Suprapubic skin (tissue), 4 donors: ENCODE measurements at regions not wholly inside any gene's neighbourhood (a gene's known extent, or its start where the extent isn't known, plus 50 kb on each side); places are given as distances from the start of the nearest gene placed in this dataset.

Experiments
- POLR2A ChIP-seq, 2 donors: fragments of 450-650 bp; IDR thresholded peaks; one replicate each; pipeline ENCODE4 v1.6.1; 2017; ENCODE audit warnings: antibody characterized with exemption in 2 of 2, mild to moderate bottlenecking in 2 of 2, moderate library complexity in 2 of 2
- POLR2AphosphoS5 ChIP-seq, 3 donors: sonication (generic); formaldehyde crosslinking; IDR thresholded peaks; one replicate each; pipeline ENCODE4 v1.6.1; 2017; ENCODE audit warnings: antibody characterized with exemption in 3 of 3
- TF ChIP-seq, protein P1 (sequence below), 2 donors: fragments of 200-600 bp in 1 of 2; fragments of 450-650 bp in 1 of 2; sonication (generic) in 1 of 2; IDR thresholded peaks; one replicate each; pipeline ENCODE4 v1.5.1; 2016 to 2019; ENCODE audit warnings: antibody characterized with exemption in 2 of 2, mild to moderate bottlenecking in 1 of 2, moderate library complexity in 1 of 2

DNA sequence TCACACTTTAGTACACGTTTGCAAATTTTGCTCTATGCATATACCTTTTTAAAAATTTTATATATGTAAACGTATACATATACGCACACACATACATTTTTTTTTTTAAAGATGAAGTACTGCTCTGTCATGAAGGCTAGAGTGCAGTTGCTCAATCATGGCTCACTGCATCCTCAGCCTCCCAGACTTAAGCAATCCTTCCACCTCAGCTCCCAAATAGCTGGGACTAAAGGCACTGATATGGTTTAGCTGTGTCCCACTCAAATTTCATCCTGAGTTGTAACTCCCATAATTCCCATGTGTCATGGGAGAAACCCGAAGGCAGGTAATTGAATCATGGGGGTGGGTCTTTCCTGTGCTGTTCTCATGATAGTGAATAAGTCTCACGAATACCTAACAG, 220.8 kb upstream of the CAND1 start:
- TF ChIP-seq POLR2AphosphoS5 (IDR thresholded peaks at IDR 0.05) (no peak), POLR2A (IDR thresholded peaks at IDR 0.05) (no peak)
- TF ChIP-seq, protein P1, sequence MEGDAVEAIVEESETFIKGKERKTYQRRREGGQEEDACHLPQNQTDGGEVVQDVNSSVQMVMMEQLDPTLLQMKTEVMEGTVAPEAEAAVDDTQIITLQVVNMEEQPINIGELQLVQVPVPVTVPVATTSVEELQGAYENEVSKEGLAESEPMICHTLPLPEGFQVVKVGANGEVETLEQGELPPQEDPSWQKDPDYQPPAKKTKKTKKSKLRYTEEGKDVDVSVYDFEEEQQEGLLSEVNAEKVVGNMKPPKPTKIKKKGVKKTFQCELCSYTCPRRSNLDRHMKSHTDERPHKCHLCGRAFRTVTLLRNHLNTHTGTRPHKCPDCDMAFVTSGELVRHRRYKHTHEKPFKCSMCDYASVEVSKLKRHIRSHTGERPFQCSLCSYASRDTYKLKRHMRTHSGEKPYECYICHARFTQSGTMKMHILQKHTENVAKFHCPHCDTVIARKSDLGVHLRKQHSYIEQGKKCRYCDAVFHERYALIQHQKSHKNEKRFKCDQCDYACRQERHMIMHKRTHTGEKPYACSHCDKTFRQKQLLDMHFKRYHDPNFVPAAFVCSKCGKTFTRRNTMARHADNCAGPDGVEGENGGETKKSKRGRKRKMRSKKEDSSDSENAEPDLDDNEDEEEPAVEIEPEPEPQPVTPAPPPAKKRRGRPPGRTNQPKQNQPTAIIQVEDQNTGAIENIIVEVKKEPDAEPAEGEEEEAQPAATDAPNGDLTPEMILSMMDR (IDR thresholded peaks at IDR 0.05): no peak
